GM19395 (cell line): ENCODE measurements at regions not wholly inside any gene's neighbourhood (a gene's known extent, or its start where the extent isn't known, plus 50 kb on each side); places are given as distances from the start of the nearest gene placed in this dataset.
"Not testable (repeated sequence)": the region's sequence is repeated elsewhere in the genome, so short reads cannot be mapped to it uniquely, and the experiment has no call there.

Experiments used
- ATAC-seq: cut with Tn5 transposase; IDR thresholded peaks from one replicate; pipeline ENCODE4 v1.9.1; 2021; ENCODE audit warnings: mild to moderate bottlenecking, moderate library complexity; ENCODE audit not compliant: unreplicated experiment

DNA sequence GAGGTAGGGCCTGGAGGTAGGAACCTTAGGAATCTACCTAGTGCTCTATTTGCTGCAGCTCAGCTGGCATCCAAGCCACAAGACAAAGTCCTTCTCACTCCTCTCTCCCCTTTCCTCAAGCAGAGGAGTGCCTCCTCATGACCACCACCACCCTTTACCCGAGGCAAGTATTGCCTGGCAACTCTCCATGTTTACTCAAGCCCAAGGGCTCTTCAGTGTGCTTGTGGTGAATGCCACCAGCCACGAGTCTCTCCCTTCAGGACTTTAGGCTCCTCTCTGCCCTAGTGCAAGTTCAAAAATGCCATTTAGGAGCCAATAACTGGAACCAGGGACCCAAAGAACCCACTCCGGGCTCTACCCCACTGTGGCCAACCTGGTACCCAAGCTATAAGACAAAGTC, 514.5 kb upstream of the RGMB start:
- no peak for ATAC-seq

DNA sequence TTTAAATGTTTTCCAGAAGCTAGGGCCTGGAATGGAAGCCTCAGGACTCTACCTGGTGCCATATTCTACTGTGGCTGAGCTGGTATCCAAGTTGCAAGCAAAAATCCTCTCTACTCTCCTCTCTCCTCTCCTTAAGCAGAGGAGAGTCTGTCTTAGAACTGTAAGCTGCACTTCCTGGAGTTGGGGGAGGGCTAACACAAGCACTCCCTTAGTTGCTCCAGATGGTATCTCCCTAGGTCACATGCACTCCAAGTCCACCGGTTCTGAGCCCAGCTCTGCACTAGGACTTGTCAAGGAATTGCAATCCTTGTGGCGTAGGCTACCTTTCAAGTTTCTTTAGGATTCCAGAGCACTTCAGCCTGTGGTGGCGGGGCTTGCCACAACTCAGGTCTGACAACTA, 513.9 kb upstream of the RGMB start:
- no peak for ATAC-seq

DNA sequence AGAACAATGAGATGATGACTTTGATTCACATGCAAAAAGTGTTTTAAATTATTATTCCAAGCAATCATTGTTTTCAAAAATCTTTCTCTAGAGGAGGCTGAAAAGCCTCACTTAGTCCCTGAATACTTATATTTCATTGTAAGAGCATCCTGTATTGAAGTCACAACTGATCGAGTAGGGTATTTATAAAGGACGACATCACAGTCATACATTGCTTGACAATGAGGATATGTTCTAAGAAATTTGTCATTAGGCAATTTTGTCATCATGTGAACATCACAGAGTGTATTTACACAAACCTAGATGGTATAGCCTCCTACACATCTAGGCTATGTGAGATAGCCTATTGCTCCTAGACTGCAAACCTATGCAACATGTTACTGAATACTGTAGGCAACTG, 510.4 kb upstream of the RGMB start:
- no peak for ATAC-seq

DNA sequence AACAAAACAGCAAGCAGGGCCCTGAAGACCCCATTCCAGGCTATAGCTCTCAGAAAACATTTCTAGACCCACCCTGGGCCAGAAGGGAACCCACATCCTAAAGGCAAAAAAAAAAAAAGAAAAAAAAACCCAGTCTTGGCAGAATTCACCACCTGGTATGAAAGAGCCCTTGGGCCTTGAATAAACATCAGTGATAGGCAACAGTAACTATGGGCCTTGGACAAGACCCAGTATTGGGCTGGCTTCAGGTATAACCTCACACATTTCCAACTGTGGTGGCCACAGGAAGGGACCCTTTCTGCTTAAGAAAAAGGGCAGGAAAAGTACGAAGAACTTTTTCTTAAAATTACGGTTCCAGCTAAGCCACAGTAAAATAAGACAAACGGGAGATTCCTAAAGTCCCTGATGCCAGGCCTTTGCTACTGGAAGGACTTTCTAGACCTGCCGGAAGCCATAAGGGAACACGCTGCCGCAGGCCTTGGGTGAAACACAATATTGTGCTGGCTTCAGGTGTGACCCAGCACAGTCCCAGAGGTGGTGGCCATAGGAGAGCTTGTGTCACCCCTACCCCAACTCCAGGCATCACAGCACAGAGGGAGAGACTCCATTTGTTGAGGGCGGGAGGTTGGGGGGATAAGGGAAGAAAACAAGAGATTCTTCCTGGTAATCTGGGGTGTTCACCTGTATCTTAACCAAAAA, 505.2 kb upstream of the RGMB start:
- ATAC-seq: no peak

DNA sequence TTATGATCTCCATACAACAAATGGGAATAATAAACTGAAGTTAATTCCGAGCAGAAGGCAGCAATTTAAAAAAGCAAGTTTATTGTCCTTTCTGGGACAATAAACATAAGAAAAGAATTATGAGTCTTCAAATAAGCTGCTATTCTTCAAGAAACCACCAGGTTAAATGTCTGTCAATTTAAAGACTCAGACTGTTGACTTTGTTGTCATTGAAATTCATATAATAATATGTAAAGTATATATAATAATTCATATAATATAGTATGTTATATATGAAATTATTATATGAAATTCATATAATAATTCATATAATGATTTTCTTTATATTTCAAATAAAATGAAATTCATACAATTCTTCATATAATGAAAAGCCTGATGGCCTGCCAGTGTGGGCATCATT, 497.5 kb upstream of the RGMB start:
- no peak for ATAC-seq

DNA sequence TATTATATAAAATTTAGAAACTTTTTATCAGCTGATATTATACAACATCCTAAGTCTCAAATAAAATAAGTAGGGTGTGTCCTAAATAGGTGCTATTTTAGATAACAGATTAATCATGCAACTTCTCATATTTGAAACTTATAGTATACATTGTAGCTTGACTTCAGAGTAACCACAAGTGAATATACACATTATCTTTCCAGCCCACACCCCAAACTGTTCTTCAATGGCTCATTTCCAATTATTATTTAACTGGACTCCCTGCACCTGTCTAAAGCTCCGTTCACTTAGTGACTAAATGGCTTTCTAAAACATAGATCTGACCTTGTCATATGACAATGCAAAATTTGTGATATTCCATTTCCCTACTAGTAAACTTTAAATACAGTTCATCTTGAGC, 490.9 kb upstream of the RGMB start:
- ATAC-seq: no peak

DNA sequence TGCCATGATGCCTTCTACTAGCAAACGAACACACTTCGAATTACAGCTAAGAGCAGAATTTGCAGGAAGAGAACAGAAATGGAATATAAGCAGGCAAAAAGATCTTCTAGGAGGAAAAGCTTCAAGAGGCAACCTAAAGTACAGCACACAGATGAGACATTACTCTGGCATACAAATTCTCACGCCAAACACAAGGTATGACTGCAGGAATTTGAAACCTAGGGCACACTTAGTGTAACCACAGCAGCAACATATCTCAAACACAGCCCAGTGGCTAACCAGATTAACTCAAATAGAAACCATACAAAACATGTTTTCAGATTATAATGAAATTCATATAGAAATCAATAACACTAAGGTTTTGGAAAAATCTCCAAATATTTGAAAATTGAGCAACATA, 481.0 kb upstream of the RGMB start:
- ATAC-seq: no peak

DNA sequence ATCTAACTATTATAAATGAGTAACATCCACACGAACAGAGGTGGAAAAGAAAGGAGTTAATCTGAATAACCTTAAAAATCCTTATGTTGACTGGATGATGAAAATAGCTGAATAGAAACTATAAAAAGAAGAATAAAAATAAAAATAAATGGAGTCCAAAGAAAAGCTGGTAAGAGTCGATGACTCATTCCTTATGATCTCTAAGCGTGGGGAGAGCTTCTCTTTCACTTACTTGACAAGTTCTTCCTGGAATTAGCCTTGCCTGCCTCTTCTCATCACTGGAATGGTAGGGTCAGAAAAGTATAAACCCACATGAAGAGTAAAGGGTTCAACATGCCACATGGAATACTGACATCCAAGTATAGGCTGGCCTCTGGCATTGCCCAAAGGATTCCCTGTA, 477.0 kb upstream of the RGMB start:
- no peak for ATAC-seq

DNA sequence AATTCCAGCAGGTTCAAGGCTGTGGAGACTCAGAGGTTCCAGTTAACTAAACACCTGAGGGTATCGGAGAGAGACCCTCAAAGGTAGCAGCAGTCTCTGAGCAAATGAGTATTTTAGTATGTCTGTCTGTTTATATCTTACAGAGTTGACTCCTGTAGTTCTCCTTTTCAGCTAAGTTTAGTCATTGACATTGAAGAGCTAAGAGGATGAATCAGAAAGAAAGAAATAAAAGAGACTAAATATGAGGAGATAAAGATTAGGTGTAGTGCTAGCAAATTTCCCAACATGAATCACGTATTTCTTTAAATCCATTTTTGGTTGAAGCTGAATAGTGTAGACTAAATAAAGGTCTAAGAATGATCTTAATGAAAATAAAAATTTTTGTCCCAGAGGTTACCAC, 474.0 kb upstream of the RGMB start:
- ATAC-seq: no peak

DNA sequence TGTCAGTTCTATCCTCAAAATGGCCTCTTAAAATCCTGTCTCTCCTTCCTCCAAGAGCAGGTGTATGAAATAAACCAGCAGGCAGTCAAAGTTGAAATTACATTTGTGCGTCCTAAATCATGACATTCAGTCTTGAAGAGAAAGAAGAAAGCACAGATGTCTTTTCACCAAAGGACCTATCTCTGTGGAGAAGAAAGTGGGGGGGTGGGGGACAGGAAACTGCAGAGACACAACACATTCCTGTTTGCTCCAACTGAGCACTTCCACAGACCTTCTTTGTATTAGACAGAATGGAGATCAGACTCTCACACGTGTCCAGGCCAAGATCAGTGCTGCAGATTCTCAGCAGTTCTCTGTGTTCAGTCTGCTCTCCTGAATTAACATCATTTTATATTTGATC, 471.9 kb upstream of the RGMB start:
- ATAC-seq: no peak

DNA sequence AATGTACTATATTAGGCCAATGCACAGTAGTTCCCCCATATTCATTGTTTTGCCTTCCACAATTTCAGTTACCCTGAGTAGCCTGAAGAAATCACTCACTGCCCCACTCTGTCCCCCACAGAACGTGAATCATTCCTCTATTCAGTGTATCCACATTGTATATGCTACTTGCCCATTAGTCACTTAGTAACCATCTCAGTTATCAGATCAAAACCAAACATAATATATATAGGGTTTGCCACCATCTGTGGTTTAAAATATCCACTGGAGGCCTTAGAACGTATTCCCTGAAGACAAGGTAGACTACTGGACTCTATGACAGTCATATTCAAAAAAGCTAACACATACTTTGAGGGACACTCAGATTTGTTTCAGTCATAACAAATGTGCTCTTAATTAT, 465.7 kb upstream of the RGMB start:
- no peak for ATAC-seq

DNA sequence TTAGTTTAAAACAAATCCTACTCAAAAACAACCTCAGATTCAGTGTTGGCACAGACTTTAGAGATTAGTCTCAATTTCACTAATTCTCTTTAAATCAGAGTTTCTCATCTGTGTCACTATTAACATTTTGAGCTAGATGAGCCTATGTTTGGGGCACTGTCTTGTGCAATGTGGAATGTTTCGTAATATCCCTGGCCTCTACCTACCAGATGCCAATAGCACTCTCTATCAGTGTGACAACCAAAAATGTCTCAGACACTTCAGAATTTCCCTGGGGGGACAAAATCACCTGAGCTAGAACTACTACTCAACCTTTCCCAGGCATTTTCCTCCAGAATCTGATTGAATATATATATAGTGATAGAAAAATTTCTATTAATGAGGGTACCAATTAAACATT, 465.2 kb upstream of the RGMB start:
- ATAC-seq: no peak

DNA sequence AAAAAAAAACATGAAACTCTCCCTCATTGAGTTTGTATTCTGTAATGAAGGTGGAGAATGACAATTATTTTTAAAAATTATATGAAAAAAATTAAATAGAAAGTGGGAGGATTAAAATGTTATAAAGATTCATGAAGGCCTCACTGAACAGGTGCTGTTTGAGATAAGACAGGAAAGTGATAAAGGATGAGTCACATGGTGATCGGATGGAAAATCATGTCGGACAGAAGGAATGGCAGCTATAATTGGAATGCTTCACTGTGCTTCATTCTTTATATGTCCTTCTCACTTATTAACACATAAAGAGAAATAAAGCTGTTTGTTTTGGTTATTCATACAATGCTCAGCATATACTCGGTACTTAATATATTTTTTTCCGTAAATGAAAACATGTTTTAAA, 464.5 kb upstream of the RGMB start:
- no peak for ATAC-seq

DNA sequence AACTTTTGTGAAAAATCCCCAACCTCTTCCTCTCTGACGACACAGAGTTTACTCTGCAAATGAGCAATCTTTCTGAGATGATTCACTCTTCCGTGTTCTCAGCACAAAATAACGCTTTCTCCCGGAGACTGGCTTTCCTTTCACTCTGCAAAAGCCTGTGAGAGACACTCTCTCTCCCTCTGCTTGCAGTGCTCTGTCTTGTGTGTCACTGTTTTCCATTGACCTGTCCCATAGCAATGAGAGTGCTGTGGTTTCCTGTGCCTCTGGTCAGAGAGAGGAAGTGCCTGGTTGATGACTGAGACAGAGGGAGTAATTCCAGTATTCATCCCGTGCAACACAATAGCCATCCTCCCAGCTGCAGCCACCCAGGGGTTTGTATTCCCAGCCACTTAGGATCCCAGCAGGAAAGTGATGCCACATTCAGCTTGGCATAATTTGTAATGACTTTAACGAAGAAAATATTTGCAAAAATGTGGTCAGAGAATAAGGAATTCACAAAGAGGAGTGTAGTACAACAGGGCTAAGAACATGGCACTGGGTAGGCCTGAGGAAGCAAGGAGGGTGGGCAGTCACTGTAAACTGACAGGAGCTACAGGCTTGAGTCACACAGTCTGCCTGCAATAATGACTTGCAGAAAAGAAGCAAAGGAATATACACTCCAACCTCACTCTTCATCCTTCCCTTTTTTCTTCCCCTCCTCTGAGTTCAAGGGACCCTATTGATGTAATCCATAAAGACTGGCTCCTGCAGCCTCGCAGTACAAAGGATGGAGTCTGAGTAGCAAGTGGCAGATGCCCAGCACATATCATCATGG, 463.5 kb upstream of the RGMB start:
- ATAC-seq: peak; percentile 83

DNA sequence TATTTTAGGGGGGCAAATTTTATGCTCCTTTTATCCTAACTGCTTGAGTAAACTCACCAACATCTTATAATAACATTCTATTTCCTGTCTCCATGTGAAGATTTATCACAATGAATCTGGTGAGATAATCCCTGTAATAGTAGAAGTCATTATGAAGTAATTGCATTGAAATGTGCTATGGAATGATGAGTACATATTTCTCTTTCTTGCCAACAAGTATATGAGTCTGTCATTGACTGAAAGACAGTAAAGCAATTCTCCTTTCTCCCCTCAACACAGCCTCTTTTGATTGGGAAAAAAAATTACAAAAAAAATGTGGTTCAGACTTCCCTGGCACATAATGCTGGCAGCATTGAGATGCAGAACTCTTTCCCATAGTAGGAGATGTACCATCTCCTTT, 459.2 kb upstream of the RGMB start:
- no peak for ATAC-seq

DNA sequence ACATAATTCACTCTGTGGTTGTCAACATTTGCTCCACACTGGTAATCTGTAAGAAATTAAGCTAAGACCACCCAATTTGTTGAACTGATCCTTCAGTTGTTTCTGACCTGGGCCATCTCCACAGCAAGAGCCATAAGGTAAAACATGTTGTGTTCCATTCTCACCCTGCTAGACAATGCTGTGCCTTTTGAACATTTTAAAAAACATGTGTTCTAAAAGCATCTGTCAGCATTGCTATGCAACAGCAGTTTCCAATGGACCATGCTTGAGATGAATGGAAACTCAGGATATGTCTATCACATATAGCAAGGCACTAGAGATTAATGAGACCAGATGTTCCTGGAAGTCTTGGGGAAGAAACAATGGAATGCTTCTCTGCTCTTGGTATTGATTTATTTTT, 455.1 kb upstream of the RGMB start:
- no peak for ATAC-seq

DNA sequence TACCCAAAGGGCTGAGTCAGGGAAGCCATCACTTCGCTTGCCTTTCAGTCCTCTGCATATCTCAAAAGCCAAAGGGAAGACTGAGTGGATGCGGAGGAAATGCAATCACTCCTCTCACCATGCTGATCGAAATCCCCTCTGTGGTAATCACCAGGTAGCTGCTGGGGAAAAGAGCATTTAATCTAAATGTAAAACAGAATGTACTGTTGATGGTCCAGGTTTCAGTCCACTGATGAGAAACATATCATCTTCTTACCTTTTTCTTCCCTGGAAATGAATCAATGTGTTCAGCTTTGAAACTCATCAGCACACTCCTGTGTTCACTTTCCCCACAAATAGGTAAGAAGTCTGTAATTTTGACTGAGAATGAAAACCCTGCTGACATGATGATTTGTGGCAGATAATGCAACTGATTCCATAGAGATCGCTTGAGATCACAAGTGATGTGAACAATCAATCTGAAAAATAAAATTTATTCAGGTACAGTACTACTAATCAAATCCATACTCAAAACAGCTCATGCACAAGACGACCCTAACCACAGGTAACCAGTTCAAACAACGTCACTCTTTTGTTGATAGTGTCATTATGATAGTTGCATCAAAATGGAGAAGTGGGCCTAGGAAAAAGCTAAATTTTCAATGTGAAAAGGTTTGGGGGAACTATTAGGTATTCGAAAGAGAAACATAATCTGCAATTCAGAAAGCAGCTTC, 454.0 kb upstream of the RGMB start:
- no peak for ATAC-seq

DNA sequence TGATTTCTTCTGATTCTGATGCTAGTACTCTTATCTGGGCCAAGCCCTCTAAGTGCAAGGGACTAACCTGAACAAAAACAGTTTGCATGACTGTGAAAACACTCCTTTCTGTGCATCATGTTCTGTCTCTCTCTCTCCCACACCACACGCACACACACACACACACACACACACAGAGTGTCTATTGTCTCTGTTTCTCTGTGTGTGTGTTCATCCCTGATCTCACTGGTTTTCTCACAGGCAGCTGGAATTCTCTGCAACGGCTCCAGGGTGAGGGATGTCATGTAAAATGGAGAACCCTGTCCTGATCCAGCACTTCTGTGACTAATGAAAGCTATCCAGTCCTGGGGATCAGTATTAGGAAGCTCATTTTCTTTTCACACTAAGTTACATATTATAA, 453.1 kb upstream of the RGMB start:
- no peak for ATAC-seq

DNA sequence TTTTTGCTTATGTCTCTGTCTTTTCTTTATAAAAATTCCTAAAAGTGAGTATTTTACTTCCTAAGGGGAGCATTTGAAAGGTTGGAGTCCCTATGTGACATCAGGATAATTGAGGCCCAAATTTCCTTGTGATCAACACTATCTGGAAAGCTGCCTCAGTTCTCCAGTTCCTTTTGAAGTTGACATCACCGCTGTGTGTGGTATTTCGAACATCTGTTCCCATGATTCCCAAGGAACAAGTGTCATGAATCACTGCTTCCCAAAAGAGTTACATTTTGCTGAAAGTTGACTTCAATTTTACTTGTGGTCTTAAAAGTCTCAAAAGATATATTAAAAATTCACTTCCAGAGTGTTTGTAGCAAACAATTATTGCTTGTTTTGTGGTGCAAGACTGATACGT, 452.1 kb upstream of the RGMB start:
- ATAC-seq: no peak

DNA sequence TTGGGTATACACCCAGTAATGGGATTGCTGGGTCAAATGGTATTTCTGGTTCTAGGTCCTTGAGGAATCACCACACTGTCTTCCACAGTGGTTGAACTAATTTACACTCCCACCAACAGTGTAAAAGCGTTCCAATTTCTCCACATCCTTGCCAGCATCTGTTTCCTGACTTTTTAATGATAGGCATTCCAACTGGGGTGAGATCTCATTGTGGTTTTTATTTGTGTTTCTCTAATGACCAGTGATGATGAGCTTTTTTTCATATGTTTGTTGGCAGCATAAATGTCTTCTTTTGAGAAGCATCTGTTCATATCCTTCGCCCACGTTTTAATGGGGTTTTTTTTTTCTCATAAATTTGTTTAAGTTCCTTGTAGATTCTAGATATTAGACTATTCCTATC, 448.3 kb upstream of the RGMB start:
- not testable (repeated sequence) for ATAC-seq

DNA sequence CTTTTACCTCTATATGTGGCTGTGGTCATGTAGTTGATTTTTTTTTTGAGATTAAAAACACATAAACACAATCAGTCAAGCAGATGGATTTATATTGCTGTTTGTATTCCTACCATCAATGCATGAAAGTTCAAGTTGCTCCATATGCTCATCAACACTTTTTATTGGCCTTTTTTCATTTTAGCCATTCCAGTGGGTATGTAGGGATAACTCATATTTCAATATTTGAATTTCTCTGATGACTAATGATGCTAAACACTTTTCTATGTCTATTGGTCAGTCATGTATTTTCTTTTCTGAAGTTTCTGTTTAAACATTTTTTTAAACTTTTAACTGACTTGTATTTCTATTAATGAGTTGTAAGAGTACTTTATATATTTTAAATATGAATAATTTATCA, 445.4 kb upstream of the RGMB start:
- no peak for ATAC-seq

DNA sequence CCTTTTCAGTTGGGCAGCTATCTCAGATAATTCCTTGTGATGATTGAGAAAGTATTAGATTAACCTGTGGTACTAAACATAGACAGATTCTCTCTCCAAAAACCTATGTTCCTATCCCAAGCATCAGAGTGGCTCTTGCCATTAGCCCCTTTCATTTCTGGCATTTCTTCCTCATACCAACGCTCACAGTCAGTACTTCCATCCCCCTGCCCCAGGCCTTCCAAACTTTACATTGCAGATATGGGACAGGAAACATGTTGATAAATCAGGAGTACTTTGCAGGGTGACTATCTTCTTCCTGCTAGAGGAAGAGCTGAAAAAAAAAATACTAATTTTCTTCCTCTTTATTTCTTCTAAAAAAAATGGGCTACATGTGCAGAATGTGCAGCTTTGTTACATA, 442.6 kb upstream of the RGMB start:
- ATAC-seq: no peak
